GM12878 (cell line): ENCODE measurements at regions not wholly inside any gene's neighbourhood (a gene's known extent, or its start where the extent isn't known, plus 50 kb on each side); places are given as distances from the start of the nearest gene placed in this dataset.

ENCODE experiments used
- ATAC-seq: fragments of 200-7000 bp; cut with Tn5 transposase; 3 replicates; pipeline ENCODE4 v1.9.1; 2020; ENCODE audit warnings: mild to moderate bottlenecking, moderate library complexity
- BruUV-seq: library from RNA; stranded (reverse); fragments of 400-500 nt; replicated peaks from 2 replicates; lab custom pipeline; 2021; lab: Mats Ljungman, UMichigan
- CTCF ChIA-PET: fragments of 300-600 bp; sonication (Branson Sonifier 250); formaldehyde crosslinking; extraction: SDS; loops from one replicate; lab custom pipeline; 2021; ENCODE audit warnings: inconsistent platforms; lab: Yijun Ruan, JAX
- POLR2A ChIA-PET: fragments of 350-600 bp; formaldehyde crosslinking; extraction: SDS; loops from one replicate; lab custom pipeline; 2021; ENCODE audit warnings: inconsistent platforms; lab: Charles Lee
- RAD21 ChIA-PET: fragments of 300-600 bp; sonication (Branson Sonifier 250); formaldehyde crosslinking; loops from one replicate; lab custom pipeline; 2023; ENCODE audit warnings: antibody characterized with exemption; ENCODE audit not compliant: unreplicated experiment; lab: Charles Lee
- SMC1A ChIA-PET: fragments of 300-600 bp; sonication (Branson Sonifier 250); formaldehyde crosslinking; loops from one replicate; lab custom pipeline; 2023; ENCODE audit not compliant: unreplicated experiment, uncharacterized antibody; lab: Charles Lee
- DNase-seq: peaks from one replicate; pipeline ENCODE4 v3.0.0-alpha.2; 2011; ENCODE audit warnings: low read depth, low spot score
- FAIRE-seq: peaks from 3 replicates; lab custom pipeline; 2011; peaks lifted over from hg19 to GRCh38; lab: Jason Lieb, UNC
- H2AFZ ChIP-seq: 2 replicates; pipeline ENCODE4 v1.6.0; 2011; ENCODE audit warnings: low read depth, low read length, control low read depth; ENCODE audit not compliant: control insufficient read depth
- H3K27ac ChIP-seq: 2 replicates; pipeline ENCODE4 v1.5.1; 2011; ENCODE audit warnings: control low read depth; ENCODE audit not compliant: control insufficient read depth, insufficient read depth
- H3K27me3 ChIP-seq, 2 experiments: replicated peaks in 1 of 2; 2 replicates each; pipeline versions ENCODE4 v1.6.0 to v1.6.1; 2011; ENCODE audit warnings: low read length in 1 of 2; ENCODE audit not compliant: control insufficient read depth in 2 of 2, insufficient read depth in 2 of 2
- H3K36me3 ChIP-seq, 2 experiments: 2 replicates each; pipeline ENCODE4 v1.5.1; 2011; ENCODE audit warnings: low read length in 1 of 2; ENCODE audit not compliant: control insufficient read depth in 2 of 2, insufficient read depth in 2 of 2
- H3K4me1 ChIP-seq: 2 replicates; pipeline ENCODE4 v1.6.1; 2011; ENCODE audit warnings: mild to moderate bottlenecking, low read length, moderate library complexity, mixed read lengths; ENCODE audit not compliant: control insufficient read depth, insufficient read depth
- H3K4me2 ChIP-seq: 2 replicates; pipeline ENCODE4 v1.6.0; 2011; ENCODE audit warnings: control low read depth; ENCODE audit not compliant: control insufficient read depth, insufficient read depth
- H3K4me3 ChIP-seq: fragments of 200-600 bp; sonication (generic); 2 replicates; pipeline ENCODE4 v1.5.1; 2016
- H3K79me2 ChIP-seq: 2 replicates; pipeline ENCODE4 v1.6.0; 2011; ENCODE audit warnings: low read length; ENCODE audit not compliant: control insufficient read depth, insufficient read depth
- H3K9ac ChIP-seq: 2 replicates; pipeline ENCODE4 v1.8.0; 2011; ENCODE audit warnings: low read length, control low read depth, mixed read lengths; ENCODE audit not compliant: control insufficient read depth, insufficient read depth
- H3K9me3 ChIP-seq: replicated peaks from 3 replicates; pipeline ENCODE4 v1.5.1; 2011; ENCODE audit warnings: mild to moderate bottlenecking, low read length; ENCODE audit not compliant: control insufficient read depth, insufficient read depth
- H4K20me1 ChIP-seq: 2 replicates; pipeline ENCODE4 v1.6.0; 2011; ENCODE audit not compliant: control insufficient read depth, insufficient read depth
- FOXK2 ChIP-seq: fragments of 450-650 bp; IDR thresholded peaks from 2 replicates; pipeline ENCODE4 v1.6.1; 2017; ENCODE audit warnings: mild to moderate bottlenecking, moderate library complexity
- MTA3 ChIP-seq: IDR thresholded peaks from 2 replicates; pipeline ENCODE4 v1.6.1; 2012; ENCODE audit warnings: low read length, inconsistent platforms, borderline replicate concordance
- POLR2AphosphoS2 ChIP-seq: IDR thresholded peaks from 2 replicates; pipeline ENCODE4 v1.6.1; 2011; ENCODE audit warnings: low read depth, mild to moderate bottlenecking, low read length, improper control_type of control experiment, moderate library complexity
- SP1 ChIP-seq: IDR thresholded peaks from one replicate; pipeline ENCODE4 v1.6.1; 2011; ENCODE audit warnings: low read depth, low read length
- TCF7 ChIP-seq: IDR thresholded peaks from 2 replicates; pipeline ENCODE4 v1.6.1; 2014; ENCODE audit warnings: antibody characterized with exemption, borderline replicate concordance
- ZBTB33 ChIP-seq: fragments of 450-650 bp; IDR thresholded peaks from 2 replicates; pipeline ENCODE4 v1.6.1; 2017; ENCODE audit warnings: mild to moderate bottlenecking
- ZBTB4 ChIP-seq: fragments of 450-650 bp; formaldehyde crosslinking; IDR thresholded peaks from 2 replicates; pipeline ENCODE4 v1.4.0; 2022; ENCODE audit warnings: mild to moderate bottlenecking, moderate library complexity
- WGBS: methylation state at CpG from one replicate; pipeline ENCODE4 v1.1.6; 2016; ENCODE audit warnings: low lambda C conversion rate; ENCODE audit not compliant: insufficient replicate concordance, insufficient coverage; ENCODE audit errors: missing lambda C conversion rate; 5-methylcytosine and 5-hydroxymethylcytosine counted together
- in situ Hi-C: fragments of 300-500 bp; cut with MboI; formaldehyde crosslinking; loops from 9 replicates; pipeline ENCODE4 v1.14.3; 2018; ENCODE audit warnings: mixed read lengths
- intact Hi-C: fragments of 100-400 bp; cut with micrococcal nuclease; formaldehyde crosslinking; loops from one replicate; pipeline ENCODE4 v1.14.2; 2022; ENCODE audit not compliant: unreplicated experiment

- no peaks in the 10 kb centered on the region for H3K36me3 ChIP-seq
- CTCF ChIA-PET: no interaction called here
- 95% methylated on average over 1 of the region's 1 CpG for WGBS
- no peak overlapping the region for H3K9ac ChIP-seq
- no peak for ATAC-seq
- intact Hi-C loops: no loop called here
- TF ChIP-seq FOXK2: no peak
- TF ChIP-seq ZBTB33: no peak
- TF ChIP-seq ZBTB4 (CRISPR knock-in tag): no peak
- no peak for TF ChIP-seq MTA3
- TF ChIP-seq TCF7: no peak
- TF ChIP-seq POLR2AphosphoS2: no peak
- TF ChIP-seq SP1: no peak
- no peaks in the 10 kb centered on the region for H3K4me1 ChIP-seq
- H3K9me3 ChIP-seq: no peaks in the 10 kb centered on the region
- no peaks in the 10 kb centered on the region for H3K79me2 ChIP-seq
- SMC1A ChIA-PET: no interaction called here
- H3K27ac ChIP-seq: no peak overlapping the region
- in situ Hi-C loops: no loop called here
- no TSS peak for BruUV-seq
- H2AFZ ChIP-seq: no peak overlapping the region
- H3K4me2 ChIP-seq: no peak overlapping the region
- FAIRE-seq: no peak
- no peak overlapping the region for H3K4me3 ChIP-seq
- RAD21 ChIA-PET: no interaction called here
- H4K20me1 ChIP-seq: no peaks in the 10 kb centered on the region
- POLR2A ChIA-PET: no interaction called here
- no peaks in the 10 kb centered on the region for H3K27me3 ChIP-seq
- DNase-seq: no peak
Measured at GRCh38 chr5:58054018-58054417, 405.9 kb downstream of the PLK2 start.
